ENCODE measurements at regions not wholly inside any gene's neighbourhood (a gene's known extent, or its start where the extent isn't known, plus 50 kb on each side); places are given as distances from the start of the nearest gene placed in this dataset.

DNA sequence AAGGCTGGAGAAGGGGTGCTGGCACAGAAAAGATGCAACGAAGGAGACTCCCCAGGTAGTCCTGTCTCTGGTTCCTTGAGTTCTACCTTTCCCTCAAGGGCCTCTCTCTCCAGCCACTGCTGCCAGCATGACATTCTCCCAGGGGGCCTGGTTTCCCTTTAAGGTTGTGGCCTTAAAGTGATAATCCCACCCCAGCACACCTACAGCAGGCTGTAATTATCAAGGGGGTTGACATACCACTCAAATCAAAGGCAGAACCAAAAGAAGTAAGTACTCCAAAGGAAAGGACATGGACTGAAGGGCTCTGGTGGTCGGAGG is 84.7 kb upstream of the KCNK12 start:
- TF ChIP-seq EZH2phosphoT487 (IDR thresholded peaks at IDR 0.05; ENCODE audit: borderline replicate concordance, low read length) = no peak
- TF ChIP-seq, protein P1, sequence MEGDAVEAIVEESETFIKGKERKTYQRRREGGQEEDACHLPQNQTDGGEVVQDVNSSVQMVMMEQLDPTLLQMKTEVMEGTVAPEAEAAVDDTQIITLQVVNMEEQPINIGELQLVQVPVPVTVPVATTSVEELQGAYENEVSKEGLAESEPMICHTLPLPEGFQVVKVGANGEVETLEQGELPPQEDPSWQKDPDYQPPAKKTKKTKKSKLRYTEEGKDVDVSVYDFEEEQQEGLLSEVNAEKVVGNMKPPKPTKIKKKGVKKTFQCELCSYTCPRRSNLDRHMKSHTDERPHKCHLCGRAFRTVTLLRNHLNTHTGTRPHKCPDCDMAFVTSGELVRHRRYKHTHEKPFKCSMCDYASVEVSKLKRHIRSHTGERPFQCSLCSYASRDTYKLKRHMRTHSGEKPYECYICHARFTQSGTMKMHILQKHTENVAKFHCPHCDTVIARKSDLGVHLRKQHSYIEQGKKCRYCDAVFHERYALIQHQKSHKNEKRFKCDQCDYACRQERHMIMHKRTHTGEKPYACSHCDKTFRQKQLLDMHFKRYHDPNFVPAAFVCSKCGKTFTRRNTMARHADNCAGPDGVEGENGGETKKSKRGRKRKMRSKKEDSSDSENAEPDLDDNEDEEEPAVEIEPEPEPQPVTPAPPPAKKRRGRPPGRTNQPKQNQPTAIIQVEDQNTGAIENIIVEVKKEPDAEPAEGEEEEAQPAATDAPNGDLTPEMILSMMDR (IDR thresholded peaks at IDR 0.05; ENCODE audit: low read depth, low read length, poor library complexity, severe bottlenecking) = no peak
- Histone ChIP-seq H3K9me2 (replicated peaks; ENCODE audit: control insufficient read depth, low read length) (no peaks in the 10 kb centered on the region), H3K27ac (ENCODE audit: low read depth, low read length) (peak overlapping the region; percentile 97), H3K27me3 (ENCODE audit: control insufficient read depth, low read length) (no peaks in the 10 kb centered on the region), H3K9me3 (ENCODE audit: control insufficient read depth, insufficient read depth, low read length) (no peaks in the 10 kb centered on the region), H3K79me2 (ENCODE audit: control insufficient read depth, low read length) (peaks cover 41% of the 10 kb centered on the region), H3K4me1 (ENCODE audit: control insufficient read depth, low read length) (peaks cover 86% of the 10 kb centered on the region), H3F3A (ENCODE audit: control insufficient read depth, insufficient read depth) (peaks cover 30% of the 10 kb centered on the region), H3K4me2 (ENCODE audit: low read length) (peak overlapping the region; percentile 87), H3K36me3 (ENCODE audit: control insufficient read depth, low read length) (peaks cover 20% of the 10 kb centered on the region), H4K20me1 (ENCODE audit: control insufficient read depth, insufficient read depth, low read depth, low read length) (no peaks in the 10 kb centered on the region), H3K4me3 (ENCODE audit: low read length) (peak overlapping the region; percentile 78)

- Histone ChIP-seq H3K4me2 (ENCODE audit: low read length) (peak overlapping the region; percentile 87), H3K79me2 (ENCODE audit: control insufficient read depth, low read length) (peaks cover 41% of the 10 kb centered on the region), H3K9me3 (ENCODE audit: control insufficient read depth, insufficient read depth, low read length) (no peaks in the 10 kb centered on the region), H3F3A (ENCODE audit: control insufficient read depth, insufficient read depth) (peaks cover 25% of the 10 kb centered on the region), H3K27me3 (ENCODE audit: control insufficient read depth, low read length) (no peaks in the 10 kb centered on the region), H4K20me1 (ENCODE audit: control insufficient read depth, insufficient read depth, low read depth, low read length) (no peaks in the 10 kb centered on the region), H3K27ac (ENCODE audit: low read depth, low read length) (peak overlapping the region; percentile 97), H3K4me3 (ENCODE audit: low read length) (peak overlapping the region; percentile 78), H3K4me1 (ENCODE audit: control insufficient read depth, low read length) (peaks cover 81% of the 10 kb centered on the region), H3K36me3 (ENCODE audit: control insufficient read depth, low read length) (peaks cover 20% of the 10 kb centered on the region), H3K9me2 (replicated peaks; ENCODE audit: control insufficient read depth, low read length) (no peaks in the 10 kb centered on the region)
- no peak for TF ChIP-seq EZH2phosphoT487 (IDR thresholded peaks at IDR 0.05; ENCODE audit: borderline replicate concordance, low read length)
- TF ChIP-seq, protein P1 (IDR thresholded peaks at IDR 0.05; ENCODE audit: low read depth, low read length, poor library complexity, severe bottlenecking) = no peak
Observed at GRCh38 chr2:47654790-47655562, 84.2 kb upstream of the KCNK12 start.

DNA sequence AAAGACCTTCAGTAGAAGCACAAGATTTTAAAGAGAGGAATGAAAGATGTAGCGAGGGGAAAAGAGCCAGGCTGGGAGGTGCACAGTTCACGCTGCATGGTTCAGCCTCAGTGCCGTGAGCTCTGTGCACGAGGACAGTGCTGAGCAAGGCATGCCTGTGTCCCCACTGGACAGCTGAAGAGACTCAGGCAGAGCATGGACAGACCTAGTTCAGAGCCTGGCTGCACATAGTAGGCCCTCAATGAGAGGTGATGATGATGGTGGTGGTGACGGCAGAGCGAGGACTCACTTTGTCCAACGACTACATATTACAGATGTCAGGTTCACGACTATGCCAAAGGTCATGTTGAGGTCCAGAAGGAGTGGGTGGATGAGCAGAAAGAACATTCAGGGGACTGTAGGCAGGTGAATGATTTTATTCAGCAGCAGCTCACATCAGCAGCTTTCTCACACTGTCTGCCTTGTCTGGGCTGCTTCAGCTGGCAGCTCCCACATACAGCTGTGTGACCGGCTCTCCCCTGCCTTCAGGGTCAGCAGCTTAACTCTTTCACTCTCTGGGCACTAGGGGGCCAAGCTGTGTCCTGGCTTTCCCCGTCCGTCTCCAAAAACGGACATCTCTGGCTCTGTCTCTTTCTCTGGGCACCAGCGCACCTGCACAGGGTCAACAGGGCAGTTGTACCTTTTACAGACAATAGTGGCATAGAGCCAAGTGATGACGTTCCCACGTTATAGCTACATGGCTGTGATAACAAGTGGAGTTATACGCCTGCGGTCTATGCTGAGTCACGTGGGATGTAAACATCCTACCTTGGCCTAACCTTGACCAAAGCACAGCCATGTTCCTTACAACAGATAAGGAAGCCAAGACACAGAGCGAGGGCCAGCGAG is 83.4 kb upstream of the KCNK12 start:
- no peak for TF ChIP-seq EZH2phosphoT487 (IDR thresholded peaks at IDR 0.05; ENCODE audit: borderline replicate concordance, low read length)
- TF ChIP-seq, protein P1 (IDR thresholded peaks at IDR 0.05; ENCODE audit: low read depth, low read length, poor library complexity, severe bottlenecking) = peak; percentile 75
- peak overlapping the region; percentile 87 for H3K4me2 ChIP-seq (ENCODE audit: low read length)

More for the DNA sequence above, 83.4 kb upstream of the KCNK12 start:
- Histone ChIP-seq H3F3A (ENCODE audit: control insufficient read depth, insufficient read depth) (peaks cover 25% of the 10 kb centered on the region), H3K79me2 (ENCODE audit: control insufficient read depth, low read length) (peaks cover 38% of the 10 kb centered on the region), H3K36me3 (ENCODE audit: control insufficient read depth, low read length) (peaks cover 19% of the 10 kb centered on the region), H3K9me2 (replicated peaks; ENCODE audit: control insufficient read depth, low read length) (no peaks in the 10 kb centered on the region), H3K27me3 (ENCODE audit: control insufficient read depth, low read length) (no peaks in the 10 kb centered on the region), H4K20me1 (ENCODE audit: control insufficient read depth, insufficient read depth, low read depth, low read length) (no peaks in the 10 kb centered on the region), H3K4me1 (ENCODE audit: control insufficient read depth, low read length) (peaks cover 73% of the 10 kb centered on the region), H3K27ac (ENCODE audit: low read depth, low read length) (peak overlapping the region; percentile 97), H3K9me3 (ENCODE audit: control insufficient read depth, insufficient read depth, low read length) (no peaks in the 10 kb centered on the region), H3K4me3 (ENCODE audit: low read length) (peak overlapping the region; percentile 55)
